Tibial nerve (tissue), 4 donors: ENCODE measurements at regions not wholly inside any gene's neighbourhood (a gene's known extent, or its start where the extent isn't known, plus 50 kb on each side); places are given as distances from the start of the nearest gene placed in this dataset.

ENCODE experiments used
- CTCF ChIP-seq, 5 experiments: fragments of 200-600 bp in 3 of 5; fragments of 450-650 bp in 2 of 5; sonication (generic) in 3 of 5; IDR thresholded peaks; one replicate each; pipeline ENCODE4 v1.5.1; 2016 to 2019; ENCODE audit warnings: antibody characterized with exemption in 5 of 5, mild to moderate bottlenecking in 3 of 5, moderate library complexity in 2 of 5
- EP300 ChIP-seq, 2 donors: sonication (generic); formaldehyde crosslinking; IDR thresholded peaks; one replicate each; pipeline ENCODE4 v1.6.1; 2017; ENCODE audit warnings: antibody characterized with exemption in 2 of 2, mild to moderate bottlenecking in 1 of 2
- POLR2A ChIP-seq, 2 donors: fragments of 450-650 bp; IDR thresholded peaks; one replicate each; pipeline ENCODE4 v1.6.1; 2017; ENCODE audit warnings: antibody characterized with exemption in 2 of 2, mild to moderate bottlenecking in 2 of 2, moderate library complexity in 2 of 2

- TF ChIP-seq POLR2A (IDR thresholded peaks at IDR 0.05) = no peak
- no peak for TF ChIP-seq CTCF (IDR thresholded peaks at IDR 0.05)
- no peak for TF ChIP-seq EP300 (IDR thresholded peaks at IDR 0.05)
Measured at GRCh38 chr2:216914491-216914890, 54.6 kb upstream of the TNP1 start.
